HEK293 (cell line): ENCODE measurements at regions not wholly inside any gene's neighbourhood (a gene's known extent, or its start where the extent isn't known, plus 50 kb on each side); places are given as distances from the start of the nearest gene placed in this dataset.
"Not testable (repeated sequence)": the region's sequence is repeated elsewhere in the genome, so short reads cannot be mapped to it uniquely, and the experiment has no call there.

Experiments used
- CTCF ChIA-PET: fragments of 350-600 bp; formaldehyde crosslinking; extraction: SDS; loops from one replicate; lab custom pipeline; 2021; ENCODE audit warnings: antibody characterized with exemption; lab: Yijun Ruan, JAX
- POLR2A ChIA-PET: fragments of 300-600 bp; formaldehyde crosslinking; extraction: SDS; loops from one replicate; lab custom pipeline; 2020; ENCODE audit warnings: antibody characterized with exemption, inconsistent platforms; lab: Yijun Ruan, JAX
- H3K27ac ChIP-seq: fragments of 200-500 bp; sonication (Bioruptor generic); 2 replicates; pipeline ENCODE4 v1.5.1; 2014; ENCODE audit warnings: low read depth, low read length, control low read depth, inconsistent platforms; ENCODE audit errors: extremely low read depth
- H3K36me3 ChIP-seq, 2 experiments: fragments of 200-500 bp in 1 of 2; sonication (Bioruptor generic) in 1 of 2; 1 replicate in 1 of 2; 2 replicates in 1 of 2; pipeline ENCODE4 v1.5.1; 2014 to 2017; ENCODE audit warnings: inconsistent platforms in 2 of 2, low read length in 2 of 2; ENCODE audit not compliant: control insufficient read depth in 2 of 2, insufficient read depth in 1 of 2
- H3K4me1 ChIP-seq: fragments of 200-500 bp; sonication (Bioruptor generic); 2 replicates; pipeline ENCODE4 v1.5.1; 2014; ENCODE audit warnings: mild to moderate bottlenecking, low read length, inconsistent platforms; ENCODE audit not compliant: control insufficient read depth, insufficient read depth
- H3K4me3 ChIP-seq: 2 replicates; pipeline ENCODE4 v1.5.1; 2011; ENCODE audit warnings: low read depth, mild to moderate bottlenecking, control low read depth, low read length, moderate library complexity
- H3K9me3 ChIP-seq: fragments of 200-500 bp; sonication (Bioruptor generic); 2 replicates; pipeline ENCODE4 v1.5.1; 2014; ENCODE audit warnings: low read depth, low read length, inconsistent platforms; ENCODE audit not compliant: control insufficient read depth, insufficient read depth
- MYNN ChIP-seq: fragments of 450-650 bp; formaldehyde crosslinking; IDR thresholded peaks from 2 replicates; pipeline ENCODE4 v1.5.1; 2016; ENCODE audit warnings: missing biosample characterization, missing genetic modification characterization, borderline replicate concordance
- OVOL3 ChIP-seq: fragments of 450-650 bp; formaldehyde crosslinking; IDR thresholded peaks from 2 replicates; pipeline ENCODE4 v1.5.1; 2016; ENCODE audit warnings: missing biosample characterization, missing genetic modification characterization
- ZBTB11 ChIP-seq: fragments of 450-650 bp; formaldehyde crosslinking; conservative IDR thresholded peaks from 2 replicates; pipeline ENCODE4 v1.5.1; 2016; ENCODE audit warnings: low read depth, missing biosample characterization, missing genetic modification characterization
- ZBTB7A ChIP-seq: fragments of 450-650 bp; formaldehyde crosslinking; IDR thresholded peaks from 2 replicates; pipeline ENCODE4 v1.5.1; 2016; ENCODE audit warnings: low read depth, missing biosample characterization, missing genetic modification characterization
- ZFP69B ChIP-seq: fragments of 450-650 bp; formaldehyde crosslinking; IDR thresholded peaks from 2 replicates; pipeline ENCODE4 v1.5.1; 2016; ENCODE audit warnings: missing biosample characterization, missing genetic modification characterization
- ZNF10 ChIP-seq: fragments of 450-650 bp; formaldehyde crosslinking; IDR thresholded peaks from 2 replicates; pipeline ENCODE4 v1.5.1; 2017; ENCODE audit warnings: missing biosample characterization, missing genetic modification characterization
- ZNF157 ChIP-seq: fragments of 450-650 bp; formaldehyde crosslinking; IDR thresholded peaks from 2 replicates; pipeline ENCODE4 v1.5.1; 2016; ENCODE audit warnings: missing biosample characterization, missing genetic modification characterization
- ZNF274 ChIP-seq, 2 experiments: fragments of 200-500 bp in 1 of 2; fragments of 450-650 bp in 1 of 2; sonication (Bioruptor generic) in 1 of 2; formaldehyde crosslinking in 1 of 2; IDR thresholded peaks; 2 replicates each; pipeline versions ENCODE4 v1.5.1 to v1.6.1; 2014 to 2016; ENCODE audit warnings: borderline replicate concordance in 1 of 2, inconsistent platforms in 1 of 2, low read length in 1 of 2, missing biosample characterization in 1 of 2, missing genetic modification characterization in 1 of 2
- ZNF426 ChIP-seq: fragments of 450-650 bp; formaldehyde crosslinking; IDR thresholded peaks from 2 replicates; pipeline ENCODE4 v1.5.1; 2017; ENCODE audit warnings: missing biosample characterization, missing genetic modification characterization, mild to moderate bottlenecking, inconsistent platforms, moderate library complexity
- ZNF610 ChIP-seq: fragments of 450-650 bp; formaldehyde crosslinking; IDR thresholded peaks from 2 replicates; pipeline ENCODE4 v1.5.1; 2016; ENCODE audit warnings: missing biosample characterization, missing genetic modification characterization, borderline replicate concordance
- ZNF701 ChIP-seq: fragments of 450-650 bp; formaldehyde crosslinking; IDR thresholded peaks from 2 replicates; pipeline ENCODE4 v1.5.1; 2016; ENCODE audit warnings: missing biosample characterization, missing genetic modification characterization
- ZNF76 ChIP-seq: fragments of 450-650 bp; formaldehyde crosslinking; IDR thresholded peaks from 2 replicates; pipeline ENCODE4; 2016; ENCODE audit warnings: low read depth, missing biosample characterization, missing genetic modification characterization, borderline replicate concordance
- ZNF837 ChIP-seq: fragments of 450-650 bp; formaldehyde crosslinking; IDR thresholded peaks from 2 replicates; pipeline ENCODE4 v1.5.1; 2016; ENCODE audit warnings: missing biosample characterization, missing genetic modification characterization
- TF ChIP-seq, protein P1 (sequence below): fragments of 450-650 bp; formaldehyde crosslinking; IDR thresholded peaks from 2 replicates; pipeline ENCODE4 v1.5.1; 2016; ENCODE audit warnings: missing biosample characterization, missing genetic modification characterization

GRCh38 chr1:213345621-213346020 lies 294.6 kb downstream of the RPS6KC1 start (continued):
- TF ChIP-seq ZNF274 (IDR thresholded peaks at IDR 0.05; ENCODE audit: low read length) (no peak), ZNF274 (tag by site-specific recombination; IDR thresholded peaks at IDR 0.05; ENCODE audit: borderline replicate concordance) (no peak)

DNA sequence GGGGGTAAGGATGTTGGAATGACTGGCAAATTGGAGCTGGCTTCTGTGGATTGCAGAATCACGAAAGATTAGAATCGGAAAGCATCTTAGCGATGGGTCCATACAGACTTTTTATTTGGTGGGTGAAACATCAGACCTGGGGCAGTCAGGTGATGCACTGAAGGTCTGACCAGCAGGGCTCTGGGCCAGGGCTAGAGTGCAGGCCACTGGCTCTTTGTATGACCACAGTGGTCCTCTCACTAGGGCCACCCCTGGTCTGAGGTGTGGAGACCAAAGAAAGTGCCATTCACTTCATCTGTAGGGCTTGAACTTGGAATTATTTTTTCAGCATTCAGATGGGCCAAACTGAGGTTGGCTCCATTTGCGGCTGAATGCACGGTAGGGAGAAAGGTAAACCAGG lies 306.4 kb downstream of the RPS6KC1 start:
- POLR2A ChIA-PET, result no interaction called here
- H3K4me1 ChIP-seq, result no peaks in the 10 kb centered on the region
- no peak for TF ChIP-seq ZNF157 (tag by site-specific recombination)
- no peak overlapping the region for H3K27ac ChIP-seq
- no peak overlapping the region for H3K4me3 ChIP-seq
- no peaks in the 10 kb centered on the region for H3K9me3 ChIP-seq
- H3K36me3 ChIP-seq, result no peaks in the 10 kb centered on the region
- CTCF ChIA-PET, result no interaction called here

DNA sequence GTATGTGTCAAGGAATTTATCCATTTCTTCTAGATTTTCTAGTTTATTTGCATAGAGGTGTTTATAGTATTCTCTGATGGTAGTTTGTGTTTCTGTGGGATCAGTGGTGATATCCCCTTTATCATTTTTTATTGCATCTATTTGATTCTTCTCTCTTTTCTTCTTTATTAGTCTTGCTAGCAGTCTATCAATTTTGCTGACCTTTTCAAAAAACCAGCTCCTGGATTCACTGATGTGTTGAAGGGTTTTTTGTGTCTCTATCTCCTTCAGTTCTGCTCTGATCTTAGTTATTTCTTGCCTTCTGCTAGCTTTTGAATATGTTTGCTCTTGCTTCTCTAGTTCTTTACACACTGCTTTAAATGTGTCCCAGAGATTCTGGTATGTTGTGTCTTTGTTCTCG lies 307.3 kb downstream of the RPS6KC1 start:
- H3K27ac ChIP-seq, H3K4me1 ChIP-seq, H3K36me3 ChIP-seq, POLR2A ChIA-PET, H3K9me3 ChIP-seq, CTCF ChIA-PET, H3K4me3 ChIP-seq: not testable (repeated sequence)

DNA sequence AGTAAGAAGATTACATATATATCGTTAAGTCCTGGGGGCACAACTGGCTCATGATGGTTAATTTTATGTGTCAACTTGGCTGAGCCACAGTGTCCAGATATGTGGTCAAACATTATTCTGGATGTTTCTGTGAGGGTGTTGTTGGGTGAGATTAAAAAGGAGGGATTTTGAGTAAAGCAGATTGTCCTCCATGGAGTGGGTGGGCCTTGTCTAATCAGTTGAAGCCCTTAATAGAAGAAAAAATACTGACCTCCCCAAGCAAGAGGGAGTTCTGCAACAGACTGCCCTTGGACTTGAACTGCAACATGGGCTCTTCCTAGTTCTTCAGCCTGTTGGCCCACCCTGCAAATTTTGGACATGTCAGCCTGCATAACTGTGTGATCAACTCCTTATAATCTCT lies 311.6 kb downstream of the RPS6KC1 start:
- TF ChIP-seq, protein P1, sequence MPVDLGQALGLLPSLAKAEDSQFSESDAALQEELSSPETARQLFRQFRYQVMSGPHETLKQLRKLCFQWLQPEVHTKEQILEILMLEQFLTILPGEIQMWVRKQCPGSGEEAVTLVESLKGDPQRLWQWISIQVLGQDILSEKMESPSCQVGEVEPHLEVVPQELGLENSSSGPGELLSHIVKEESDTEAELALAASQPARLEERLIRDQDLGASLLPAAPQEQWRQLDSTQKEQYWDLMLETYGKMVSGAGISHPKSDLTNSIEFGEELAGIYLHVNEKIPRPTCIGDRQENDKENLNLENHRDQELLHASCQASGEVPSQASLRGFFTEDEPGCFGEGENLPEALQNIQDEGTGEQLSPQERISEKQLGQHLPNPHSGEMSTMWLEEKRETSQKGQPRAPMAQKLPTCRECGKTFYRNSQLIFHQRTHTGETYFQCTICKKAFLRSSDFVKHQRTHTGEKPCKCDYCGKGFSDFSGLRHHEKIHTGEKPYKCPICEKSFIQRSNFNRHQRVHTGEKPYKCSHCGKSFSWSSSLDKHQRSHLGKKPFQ, result no peak
- TF ChIP-seq ZNF837 (tag by site-specific recombination) (no peak), ZNF10 (tag by site-specific recombination) (peak; percentile 95), ZNF610 (no peak), ZNF76 (tag by site-specific recombination) (no peak)
- no peak overlapping the region for H3K4me3 ChIP-seq
- no peaks in the 10 kb centered on the region for H3K4me1 ChIP-seq
- ChIA-PET CTCF (no interaction called here), POLR2A (no interaction called here)
- no peak overlapping the region for H3K27ac ChIP-seq
- no peaks in the 10 kb centered on the region for H3K36me3 ChIP-seq
- no peaks in the 10 kb centered on the region for H3K9me3 ChIP-seq

DNA sequence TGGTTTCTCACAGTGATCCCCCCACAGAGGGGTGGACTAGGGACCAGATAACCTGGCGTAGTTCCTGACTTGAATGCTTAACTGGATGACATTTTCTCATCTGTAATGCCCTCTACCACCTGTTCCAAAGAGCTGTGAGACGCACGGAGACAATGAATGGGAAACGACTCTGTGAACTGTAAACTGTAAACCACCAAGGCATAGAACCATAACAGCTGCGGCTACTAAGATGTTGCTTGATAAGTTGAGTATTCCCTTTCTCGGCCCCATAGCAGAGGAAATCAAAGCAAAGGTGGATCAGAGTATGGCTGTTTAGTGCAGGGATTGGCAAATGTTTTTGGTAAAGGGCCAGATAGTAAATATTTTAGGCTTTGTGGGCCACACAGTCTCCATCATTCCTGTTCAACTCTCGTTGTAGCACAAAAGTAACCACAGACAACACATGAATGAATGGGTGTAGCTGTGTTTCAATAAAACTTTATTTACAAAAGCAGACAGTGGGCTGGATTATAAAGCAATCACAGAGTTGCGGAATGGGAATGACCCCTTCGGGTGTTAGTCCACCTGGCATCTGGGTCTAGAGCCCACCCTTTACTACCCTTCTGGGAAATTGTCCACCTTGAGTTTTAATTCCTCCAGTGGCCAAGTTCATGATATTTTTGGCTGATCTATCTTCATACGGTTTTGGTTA lies 315.2 kb downstream of the RPS6KC1 start:
- Histone ChIP-seq H3K4me1 (no peaks in the 10 kb centered on the region), H3K36me3 (no peaks in the 10 kb centered on the region)
- CTCF ChIA-PET, result no interaction called here
- TF ChIP-seq ZNF701 (tag by site-specific recombination) (no peak), ZBTB11 (tag by site-specific recombination) (no peak), ZBTB7A (no peak), ZNF426 (tag by site-specific recombination) (no peak), MYNN (tag by site-specific recombination) (no peak), ZFP69B (tag by site-specific recombination) (no peak), OVOL3 (no peak)
- TF ChIP-seq, all 188 proteins: peak for 0
- Histone ChIP-seq H3K27ac (no peak overlapping the region), H3K4me3 (no peak overlapping the region), H3K9me3 (no peaks in the 10 kb centered on the region)
- POLR2A ChIA-PET, result no interaction called here
